Smooth muscle cell (in vitro differentiated cells): ENCODE measurements at regions not wholly inside any gene's neighbourhood (a gene's known extent, or its start where the extent isn't known, plus 50 kb on each side); places are given as distances from the start of the nearest gene placed in this dataset.

Experiments used
- DNase-seq: peaks from one replicate; lab custom pipeline; 2025; ENCODE audit not compliant: unreplicated experiment; lab: John Stamatoyannopoulos, UW
- H2AFZ ChIP-seq: fragments of 200-600 bp; sonication (generic); 2 replicates; pipeline ENCODE4 v1.6.0; 2016; ENCODE audit warnings: antibody characterized with exemption, low read depth, mild to moderate bottlenecking
- H3F3A ChIP-seq: fragments of 200-600 bp; sonication (generic); 2 replicates; pipeline ENCODE4 v1.6.0; 2017; ENCODE audit warnings: antibody characterized with exemption, low read depth
- H3K27ac ChIP-seq: fragments of 200-600 bp; sonication (generic); 2 replicates; pipeline ENCODE4 v1.5.1; 2016; ENCODE audit warnings: low read depth, mild to moderate bottlenecking
- H3K27me3 ChIP-seq: fragments of 200-600 bp; sonication (generic); 2 replicates; pipeline ENCODE4 v1.6.1; 2016; ENCODE audit warnings: low read depth, mild to moderate bottlenecking
- H3K36me3 ChIP-seq: fragments of 200-600 bp; sonication (generic); 2 replicates; pipeline ENCODE4 v1.5.1; 2016; ENCODE audit warnings: low read depth
- H3K4me1 ChIP-seq: fragments of 200-600 bp; sonication (generic); 2 replicates; pipeline ENCODE4 v1.5.1; 2016; ENCODE audit warnings: low read depth
- H3K4me2 ChIP-seq: fragments of 200-600 bp; sonication (generic); 2 replicates; pipeline ENCODE4 v1.6.0; 2016; ENCODE audit warnings: mild to moderate bottlenecking
- H3K4me3 ChIP-seq: fragments of 200-600 bp; sonication (generic); 2 replicates; pipeline ENCODE4 v1.5.1; 2016; ENCODE audit warnings: mild to moderate bottlenecking
- H3K79me2 ChIP-seq: fragments of 200-600 bp; sonication (generic); 2 replicates; pipeline ENCODE4 v1.6.0; 2016; ENCODE audit warnings: low read depth, mild to moderate bottlenecking
- H3K9ac ChIP-seq: fragments of 200-600 bp; sonication (generic); 2 replicates; pipeline ENCODE4 v1.6.0; 2016; ENCODE audit warnings: low read depth
- H3K9me3 ChIP-seq: fragments of 200-600 bp; sonication (generic); replicated peaks from 2 replicates; pipeline ENCODE4 v1.5.1; 2016; ENCODE audit warnings: low read depth
- H4K20me1 ChIP-seq: fragments of 200-600 bp; sonication (generic); 2 replicates; pipeline ENCODE4 v1.6.0; 2016; ENCODE audit warnings: low read depth
- WGBS: methylation state at CpG from one replicate; pipeline ENCODE4 v1.1.7; 2016; ENCODE audit warnings: low lambda C conversion rate; 5-methylcytosine and 5-hydroxymethylcytosine counted together
- TF ChIP-seq, protein P1 (sequence below): fragments of 200-600 bp; sonication (generic); IDR thresholded peaks from 2 replicates; pipeline ENCODE4 v1.5.1; 2017; ENCODE audit warnings: borderline replicate concordance, mild to moderate bottlenecking, antibody characterized with exemption; ENCODE audit not compliant: insufficient read depth, poor library complexity, severe bottlenecking

DNA sequence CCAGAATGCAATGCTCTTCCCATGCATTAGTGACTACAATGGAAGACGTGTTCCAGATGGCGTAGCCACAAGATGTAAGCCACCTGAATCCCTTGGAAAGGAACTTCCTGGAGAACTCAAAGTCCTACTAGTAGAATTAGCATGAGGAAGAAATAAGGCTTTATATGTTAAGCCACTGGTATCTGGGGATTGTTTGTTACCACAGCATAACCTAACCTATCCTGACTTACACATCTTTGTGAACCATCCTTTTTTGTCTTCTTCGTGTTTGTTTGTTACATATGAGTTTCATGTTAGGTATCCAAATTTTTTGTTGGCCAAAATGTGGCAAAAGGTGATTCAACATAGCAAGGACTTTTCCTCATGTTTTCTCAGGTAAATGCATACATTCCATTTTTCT, 188.9 kb downstream of the C1D start:
- Histone ChIP-seq H3K9ac (no peak overlapping the region), H4K20me1 (no peaks in the 10 kb centered on the region), H3K79me2 (no peaks in the 10 kb centered on the region), H3K27me3 (no peaks in the 10 kb centered on the region), H3F3A (no peaks in the 10 kb centered on the region), H3K9me3 (no peaks in the 10 kb centered on the region), H3K4me2 (no peak overlapping the region), H3K4me1 (no peaks in the 10 kb centered on the region), H3K27ac (no peak overlapping the region), H2AFZ (no peak overlapping the region), H3K36me3 (no peaks in the 10 kb centered on the region), H3K4me3 (no peak overlapping the region)
- TF ChIP-seq, protein P1, sequence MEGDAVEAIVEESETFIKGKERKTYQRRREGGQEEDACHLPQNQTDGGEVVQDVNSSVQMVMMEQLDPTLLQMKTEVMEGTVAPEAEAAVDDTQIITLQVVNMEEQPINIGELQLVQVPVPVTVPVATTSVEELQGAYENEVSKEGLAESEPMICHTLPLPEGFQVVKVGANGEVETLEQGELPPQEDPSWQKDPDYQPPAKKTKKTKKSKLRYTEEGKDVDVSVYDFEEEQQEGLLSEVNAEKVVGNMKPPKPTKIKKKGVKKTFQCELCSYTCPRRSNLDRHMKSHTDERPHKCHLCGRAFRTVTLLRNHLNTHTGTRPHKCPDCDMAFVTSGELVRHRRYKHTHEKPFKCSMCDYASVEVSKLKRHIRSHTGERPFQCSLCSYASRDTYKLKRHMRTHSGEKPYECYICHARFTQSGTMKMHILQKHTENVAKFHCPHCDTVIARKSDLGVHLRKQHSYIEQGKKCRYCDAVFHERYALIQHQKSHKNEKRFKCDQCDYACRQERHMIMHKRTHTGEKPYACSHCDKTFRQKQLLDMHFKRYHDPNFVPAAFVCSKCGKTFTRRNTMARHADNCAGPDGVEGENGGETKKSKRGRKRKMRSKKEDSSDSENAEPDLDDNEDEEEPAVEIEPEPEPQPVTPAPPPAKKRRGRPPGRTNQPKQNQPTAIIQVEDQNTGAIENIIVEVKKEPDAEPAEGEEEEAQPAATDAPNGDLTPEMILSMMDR, result no peak
- no peak for DNase-seq
- WGBS, result 94% methylated on average over 3 of the region's 3 CpGs

DNA sequence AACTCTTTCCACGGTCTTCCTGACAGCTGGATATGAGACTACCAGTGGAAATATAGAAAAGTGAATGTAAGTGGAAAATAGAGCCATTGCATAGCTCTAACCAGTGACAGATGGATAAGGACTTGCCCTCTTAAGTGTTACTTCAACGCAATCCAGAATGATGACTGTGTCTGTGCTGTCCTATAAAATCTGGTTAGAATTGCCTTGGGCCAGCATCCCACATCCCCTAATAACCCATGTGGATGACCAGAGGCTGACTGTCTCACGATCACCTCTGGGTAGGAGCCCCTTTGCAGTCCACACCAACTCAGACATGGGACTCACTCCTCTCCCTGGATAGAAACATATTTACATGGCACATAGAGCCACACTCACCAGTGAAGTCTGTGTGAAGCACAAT, 186.6 kb downstream of the C1D start:
- Histone ChIP-seq H3K4me1 (peaks cover 7% of the 10 kb centered on the region), H2AFZ (no peak overlapping the region), H3K27me3 (no peaks in the 10 kb centered on the region), H3K9me3 (no peaks in the 10 kb centered on the region), H3K4me3 (no peak overlapping the region), H3K79me2 (no peaks in the 10 kb centered on the region), H3K27ac (no peak overlapping the region), H3K9ac (no peak overlapping the region), H3K4me2 (no peak overlapping the region), H3K36me3 (no peaks in the 10 kb centered on the region), H3F3A (no peaks in the 10 kb centered on the region), H4K20me1 (no peaks in the 10 kb centered on the region)
- 31% methylated on average over 3 of the region's 3 CpGs for WGBS
- no peak for DNase-seq
- TF ChIP-seq, protein P1, result no peak

DNA sequence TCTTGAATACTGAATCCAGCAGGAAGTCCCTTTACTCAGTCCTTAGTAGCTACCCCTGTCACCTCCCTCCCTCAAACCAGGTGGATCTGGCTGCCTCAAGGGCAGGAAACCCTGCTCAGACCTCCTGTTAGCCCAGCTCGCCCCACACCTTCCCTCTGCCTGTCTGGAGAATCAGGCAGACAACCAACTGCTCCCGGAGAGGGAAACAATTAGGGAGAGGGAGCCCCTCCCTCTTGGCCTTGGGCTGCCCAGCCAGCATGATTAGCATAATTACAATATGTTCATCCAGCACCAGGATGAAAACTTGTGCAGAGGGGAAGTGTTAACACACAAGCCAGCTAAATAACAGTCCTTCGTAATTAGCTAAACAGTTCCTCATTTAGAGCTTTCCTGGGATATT, 185.5 kb downstream of the C1D start:
- Histone ChIP-seq H3K9me3 (no peaks in the 10 kb centered on the region), H3K4me1 (peaks cover 7% of the 10 kb centered on the region), H3K4me2 (no peak overlapping the region), H3F3A (no peaks in the 10 kb centered on the region), H3K27me3 (no peaks in the 10 kb centered on the region), H2AFZ (no peak overlapping the region), H4K20me1 (no peaks in the 10 kb centered on the region), H3K9ac (no peak overlapping the region), H3K4me3 (no peak overlapping the region), H3K27ac (no peak overlapping the region), H3K79me2 (no peaks in the 10 kb centered on the region), H3K36me3 (no peaks in the 10 kb centered on the region)
- TF ChIP-seq, protein P1, result no peak
- no peak for DNase-seq
- 37% methylated on average over 3 of the region's 3 CpGs for WGBS

DNA sequence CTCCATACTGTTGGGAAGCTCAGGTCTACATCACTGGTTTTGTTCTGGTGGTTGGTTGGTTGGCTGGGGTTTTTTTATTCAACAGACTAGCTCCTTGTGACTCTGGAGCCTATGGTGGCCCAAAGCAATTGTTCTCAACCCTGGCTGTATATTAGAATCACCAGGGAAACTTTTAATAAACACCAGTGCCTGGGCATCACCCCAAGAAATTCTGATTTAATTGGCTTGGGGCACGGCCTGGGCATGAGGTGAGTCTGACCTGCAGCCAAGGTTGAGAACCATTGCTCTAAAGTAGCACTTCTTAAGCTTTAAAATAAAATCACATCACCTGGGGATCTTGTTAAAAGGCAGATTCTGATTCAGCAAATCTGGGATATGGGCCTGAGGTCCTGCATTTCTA, 184.1 kb downstream of the C1D start:
- H3K27me3 ChIP-seq, result no peaks in the 10 kb centered on the region
- H3K9ac ChIP-seq, result no peak overlapping the region
- peaks cover 7% of the 10 kb centered on the region for H3K4me1 ChIP-seq
- WGBS, result 93% methylated on average over 1 of the region's 1 CpG
- no peaks in the 10 kb centered on the region for H3K9me3 ChIP-seq
- no peak for DNase-seq
- H3K36me3 ChIP-seq, result no peaks in the 10 kb centered on the region
- no peak overlapping the region for H3K4me3 ChIP-seq
- no peak overlapping the region for H3K4me2 ChIP-seq
- no peak overlapping the region for H3K27ac ChIP-seq
- TF ChIP-seq, protein P1, result no peak
- H3K79me2 ChIP-seq, result no peaks in the 10 kb centered on the region
- H4K20me1 ChIP-seq, result no peaks in the 10 kb centered on the region
- no peak overlapping the region for H2AFZ ChIP-seq
- no peaks in the 10 kb centered on the region for H3F3A ChIP-seq
